GM23338 (cell line): ENCODE measurements at regions not wholly inside any gene's neighbourhood (a gene's known extent, or its start where the extent isn't known, plus 50 kb on each side); places are given as distances from the start of the nearest gene placed in this dataset.
A peak's percentile ranks its signal among the peaks of the same experiment; 100 is the strongest.

Experiments
- ATAC-seq: fragments of 200-7000 bp; cut with Tn5 transposase; 3 replicates; pipeline ENCODE4 v1.9.1; 2020
- DNase-seq: peaks from one replicate; pipeline ENCODE4 v3.0.0-alpha.2; 2015; ENCODE audit warnings: low spot score
- H2AFZ ChIP-seq: fragments of 200-600 bp; sonication (generic); 2 replicates; pipeline ENCODE4 v1.8.0; 2016; ENCODE audit warnings: antibody characterized with exemption, mild to moderate bottlenecking, moderate library complexity
- H3F3A ChIP-seq: fragments of 200-600 bp; sonication (generic); replicated peaks from 2 replicates; pipeline ENCODE4 v1.8.0; 2017; ENCODE audit warnings: antibody characterized with exemption, mixed run types, low read depth
- H3K27ac ChIP-seq: fragments of 200-600 bp; sonication (generic); 2 replicates; pipeline ENCODE4 v1.6.1; 2016; ENCODE audit warnings: low read depth
- H3K27me3 ChIP-seq: fragments of 200-600 bp; sonication (generic); 2 replicates; pipeline ENCODE4 v1.8.0; 2016; ENCODE audit warnings: mild to moderate bottlenecking, mixed run types, moderate library complexity; ENCODE audit not compliant: insufficient read depth
- H3K36me3 ChIP-seq: fragments of 200-600 bp; sonication (generic); 2 replicates; pipeline ENCODE4 v1.8.0; 2016; ENCODE audit warnings: mild to moderate bottlenecking; ENCODE audit not compliant: insufficient read depth
- H3K4me1 ChIP-seq: fragments of 200-600 bp; sonication (generic); 2 replicates; pipeline ENCODE4 v1.8.0; 2016; ENCODE audit warnings: mild to moderate bottlenecking, moderate library complexity; ENCODE audit not compliant: insufficient read depth
- H3K4me2 ChIP-seq: fragments of 200-600 bp; sonication (generic); 2 replicates; pipeline ENCODE4 v1.7.1; 2017; ENCODE audit warnings: mixed run types
- H3K4me3 ChIP-seq: fragments of 200-600 bp; sonication (generic); 2 replicates; pipeline ENCODE4 v1.6.1; 2016; ENCODE audit warnings: mixed run types
- H3K79me2 ChIP-seq: fragments of 200-600 bp; sonication (generic); replicated peaks from 2 replicates; pipeline ENCODE4 v1.8.0; 2017; ENCODE audit warnings: mild to moderate bottlenecking; ENCODE audit not compliant: insufficient read depth
- H3K9me2 ChIP-seq: fragments of 200-600 bp; sonication (generic); 2 replicates; pipeline ENCODE4 v1.8.0; 2017; ENCODE audit not compliant: insufficient read depth
- H4K20me1 ChIP-seq: fragments of 200-600 bp; sonication (generic); replicated peaks from 2 replicates; pipeline ENCODE4 v1.8.0; 2017; ENCODE audit warnings: mild to moderate bottlenecking; ENCODE audit not compliant: insufficient read depth
- H3K27ac Mint-ChIP-seq: 2 replicates; pipeline ENCODE4 v1.8.0; 2020; ENCODE audit warnings: inconsistent platforms, mild to moderate bottlenecking, moderate library complexity, mixed read lengths
- H3K27me3 Mint-ChIP-seq: 3 replicates; pipeline ENCODE4 v1.8.0; 2022; ENCODE audit warnings: low read depth, mild to moderate bottlenecking, moderate library complexity, mixed read lengths, inconsistent platforms; ENCODE audit not compliant: insufficient read depth, poor library complexity
- H3K36me3 Mint-ChIP-seq: 3 replicates; pipeline ENCODE4 v1.8.0; 2021; ENCODE audit warnings: low read depth, mild to moderate bottlenecking, inconsistent platforms, moderate library complexity, mixed read lengths
- H3K4me1 Mint-ChIP-seq: 3 replicates; pipeline ENCODE4 v1.8.0; 2020; ENCODE audit warnings: mild to moderate bottlenecking, inconsistent platforms, mixed read lengths
- H3K4me3 Mint-ChIP-seq: 3 replicates; pipeline ENCODE4 v1.8.0; 2021; ENCODE audit warnings: moderate library complexity, mild to moderate bottlenecking, inconsistent platforms, mixed read lengths
- H3K9me3 Mint-ChIP-seq: 3 replicates; pipeline ENCODE4 v1.8.0; 2020; ENCODE audit warnings: moderate library complexity, mild to moderate bottlenecking, inconsistent platforms, mixed read lengths
- CREB1 ChIP-seq: fragments of 250-450 bp; sonication (Bioruptor Pico); IDR thresholded peaks from 2 replicates; pipeline ENCODE4 v1.5.0; 2020; ENCODE audit warnings: low read depth, mild to moderate bottlenecking, moderate library complexity
- EZH2 ChIP-seq: fragments of 200-600 bp; sonication (generic); IDR thresholded peaks from one replicate; pipeline ENCODE4 v1.8.0; 2017; ENCODE audit warnings: antibody characterized with exemption, mild to moderate bottlenecking, low read depth; ENCODE audit not compliant: unreplicated experiment
- EZH2phosphoT487 ChIP-seq: fragments of 200-600 bp; sonication (generic); IDR thresholded peaks from one replicate; pipeline ENCODE4 v1.8.1; 2018; ENCODE audit warnings: antibody characterized with exemption; ENCODE audit not compliant: unreplicated experiment
- NANOG ChIP-seq: IDR thresholded peaks from 2 replicates; pipeline ENCODE4 v1.6.1; 2016; ENCODE audit warnings: antibody characterized with exemption, borderline replicate concordance
- POLR2AphosphoS5 ChIP-seq: IDR thresholded peaks from 2 replicates; pipeline ENCODE4 v1.6.1; 2016; ENCODE audit warnings: antibody characterized with exemption, low read depth
- STAT1 ChIP-seq: IDR thresholded peaks from one replicate; pipeline ENCODE4 v1.6.1; 2016; ENCODE audit warnings: antibody characterized with exemption; ENCODE audit not compliant: unreplicated experiment
- ZNF114 ChIP-seq: fragments of 250-450 bp; sonication (Bioruptor Pico); IDR thresholded peaks from 2 replicates; pipeline ENCODE4 v1.5.0; 2020; ENCODE audit warnings: mild to moderate bottlenecking, moderate library complexity
- ZNF331 ChIP-seq: fragments of 250-450 bp; sonication (Bioruptor Pico); IDR thresholded peaks from 2 replicates; pipeline ENCODE4 v1.5.0; 2020; ENCODE audit warnings: low read depth, mild to moderate bottlenecking, moderate library complexity
- TF ChIP-seq, protein P1 (sequence below): fragments of 250-450 bp; sonication (Bioruptor Pico); IDR thresholded peaks from 2 replicates; pipeline ENCODE4 v1.5.0; 2020; ENCODE audit warnings: mild to moderate bottlenecking, moderate library complexity
- TF ChIP-seq, protein P2 (sequence below): IDR thresholded peaks from 2 replicates; pipeline ENCODE4 v1.6.1; 2016; ENCODE audit warnings: antibody characterized with exemption

DNA sequence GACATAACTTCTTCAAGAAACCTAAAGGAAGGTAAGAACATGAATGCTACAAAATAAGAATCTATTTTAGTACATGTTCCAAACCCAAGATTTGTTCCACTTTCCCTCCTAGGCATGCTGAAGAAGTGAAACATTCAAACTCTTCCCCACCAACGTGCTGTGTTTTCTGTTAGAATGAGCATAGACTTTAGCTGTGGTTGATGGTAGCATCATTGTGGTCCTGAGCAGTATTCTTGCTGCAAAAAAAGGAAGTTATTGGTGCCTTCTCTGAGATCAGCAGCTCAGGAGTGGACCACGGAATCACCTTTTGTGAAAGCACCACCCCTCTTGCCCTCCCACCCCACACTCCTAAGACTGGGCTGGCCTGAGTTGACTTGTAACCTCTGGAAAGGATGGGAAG is 100.4 kb upstream of the POGK start (continued):
- TF ChIP-seq, protein P1, sequence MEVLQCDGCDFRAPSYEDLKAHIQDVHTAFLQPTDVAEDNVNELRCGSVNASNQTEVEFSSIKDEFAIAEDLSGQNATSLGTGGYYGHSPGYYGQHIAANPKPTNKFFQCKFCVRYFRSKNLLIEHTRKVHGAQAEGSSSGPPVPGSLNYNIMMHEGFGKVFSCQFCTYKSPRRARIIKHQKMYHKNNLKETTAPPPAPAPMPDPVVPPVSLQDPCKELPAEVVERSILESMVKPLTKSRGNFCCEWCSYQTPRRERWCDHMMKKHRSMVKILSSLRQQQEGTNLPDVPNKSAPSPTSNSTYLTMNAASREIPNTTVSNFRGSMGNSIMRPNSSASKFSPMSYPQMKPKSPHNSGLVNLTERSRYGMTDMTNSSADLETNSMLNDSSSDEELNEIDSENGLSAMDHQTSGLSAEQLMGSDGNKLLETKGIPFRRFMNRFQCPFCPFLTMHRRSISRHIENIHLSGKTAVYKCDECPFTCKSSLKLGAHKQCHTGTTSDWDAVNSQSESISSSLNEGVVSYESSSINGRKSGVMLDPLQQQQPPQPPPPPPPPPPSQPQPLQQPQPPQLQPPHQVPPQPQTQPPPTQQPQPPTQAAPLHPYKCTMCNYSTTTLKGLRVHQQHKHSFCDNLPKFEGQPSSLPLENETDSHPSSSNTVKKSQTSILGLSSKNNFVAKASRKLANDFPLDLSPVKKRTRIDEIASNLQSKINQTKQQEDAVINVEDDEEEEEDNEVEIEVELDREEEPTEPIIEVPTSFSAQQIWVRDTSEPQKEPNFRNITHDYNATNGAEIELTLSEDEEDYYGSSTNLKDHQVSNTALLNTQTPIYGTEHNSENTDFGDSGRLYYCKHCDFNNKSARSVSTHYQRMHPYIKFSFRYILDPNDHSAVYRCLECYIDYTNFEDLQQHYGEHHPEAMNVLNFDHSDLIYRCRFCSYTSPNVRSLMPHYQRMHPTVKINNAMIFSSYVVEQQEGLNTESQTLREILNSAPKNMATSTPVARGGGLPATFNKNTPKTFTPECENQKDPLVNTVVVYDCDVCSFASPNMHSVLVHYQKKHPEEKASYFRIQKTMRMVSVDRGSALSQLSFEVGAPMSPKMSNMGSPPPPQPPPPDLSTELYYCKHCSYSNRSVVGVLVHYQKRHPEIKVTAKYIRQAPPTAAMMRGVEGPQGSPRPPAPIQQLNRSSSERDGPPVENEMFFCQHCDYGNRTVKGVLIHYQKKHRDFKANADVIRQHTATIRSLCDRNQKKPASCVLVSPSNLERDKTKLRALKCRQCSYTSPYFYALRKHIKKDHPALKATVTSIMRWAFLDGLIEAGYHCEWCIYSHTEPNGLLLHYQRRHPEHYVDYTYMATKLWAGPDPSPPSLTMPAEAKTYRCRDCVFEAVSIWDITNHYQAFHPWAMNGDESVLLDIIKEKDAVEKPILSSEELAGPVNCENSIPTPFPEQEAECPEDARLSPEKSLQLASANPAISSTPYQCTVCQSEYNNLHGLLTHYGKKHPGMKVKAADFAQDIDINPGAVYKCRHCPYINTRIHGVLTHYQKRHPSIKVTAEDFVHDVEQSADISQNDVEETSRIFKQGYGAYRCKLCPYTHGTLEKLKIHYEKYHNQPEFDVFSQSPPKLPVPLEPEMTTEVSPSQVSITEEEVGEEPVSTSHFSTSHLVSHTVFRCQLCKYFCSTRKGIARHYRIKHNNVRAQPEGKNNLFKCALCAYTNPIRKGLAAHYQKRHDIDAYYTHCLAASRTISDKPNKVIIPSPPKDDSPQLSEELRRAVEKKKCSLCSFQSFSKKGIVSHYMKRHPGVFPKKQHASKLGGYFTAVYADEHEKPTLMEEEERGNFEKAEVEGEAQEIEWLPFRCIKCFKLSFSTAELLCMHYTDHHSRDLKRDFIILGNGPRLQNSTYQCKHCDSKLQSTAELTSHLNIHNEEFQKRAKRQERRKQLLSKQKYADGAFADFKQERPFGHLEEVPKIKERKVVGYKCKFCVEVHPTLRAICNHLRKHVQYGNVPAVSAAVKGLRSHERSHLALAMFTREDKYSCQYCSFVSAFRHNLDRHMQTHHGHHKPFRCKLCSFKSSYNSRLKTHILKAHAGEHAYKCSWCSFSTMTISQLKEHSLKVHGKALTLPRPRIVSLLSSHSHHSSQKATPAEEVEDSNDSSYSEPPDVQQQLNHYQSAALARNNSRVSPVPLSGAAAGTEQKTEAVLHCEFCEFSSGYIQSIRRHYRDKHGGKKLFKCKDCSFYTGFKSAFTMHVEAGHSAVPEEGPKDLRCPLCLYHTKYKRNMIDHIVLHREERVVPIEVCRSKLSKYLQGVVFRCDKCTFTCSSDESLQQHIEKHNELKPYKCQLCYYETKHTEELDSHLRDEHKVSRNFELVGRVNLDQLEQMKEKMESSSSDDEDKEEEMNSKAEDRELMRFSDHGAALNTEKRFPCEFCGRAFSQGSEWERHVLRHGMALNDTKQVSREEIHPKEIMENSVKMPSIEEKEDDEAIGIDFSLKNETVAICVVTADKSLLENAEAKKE (CRISPR knock-in tag): no peak
- no peak for TF ChIP-seq POLR2AphosphoS5
- TF ChIP-seq EZH2: no peak

DNA sequence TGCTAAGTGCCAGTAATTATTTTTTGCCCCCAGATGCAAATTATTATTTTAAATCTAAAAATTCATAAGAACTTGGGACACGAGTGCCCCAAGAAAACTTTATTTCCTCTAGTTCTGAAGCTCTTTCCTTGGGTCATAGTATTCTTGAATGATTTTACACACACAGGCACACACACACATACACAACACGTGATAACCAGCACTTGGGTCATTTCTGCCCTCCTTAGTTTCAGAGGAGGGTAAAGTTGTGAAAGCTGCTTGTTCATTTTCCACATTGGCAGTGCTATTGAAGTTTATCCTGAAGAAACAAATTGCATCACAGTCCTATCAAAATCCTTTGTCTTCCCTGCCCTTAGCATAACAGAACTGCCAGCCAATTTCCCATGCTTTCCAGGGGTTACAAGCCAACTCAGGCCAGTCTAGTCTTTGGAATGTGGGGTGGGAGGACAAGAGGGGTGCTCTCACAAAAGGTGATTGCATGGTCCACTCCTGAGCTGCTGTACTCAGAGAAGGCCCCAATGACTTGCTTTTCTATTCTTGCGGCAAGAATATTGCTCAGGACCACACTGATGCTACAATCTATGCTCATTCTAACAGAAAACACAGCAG is 98.5 kb upstream of the POGK start:
- Mint-ChIP-seq H3K27me3 (no peaks in the 10 kb centered on the region), H3K4me3 (no peak overlapping the region), H3K36me3 (peaks cover 4% of the 10 kb centered on the region; the same call in 1 of the 3 replicates), H3K9me3 (peaks cover 7% of the 10 kb centered on the region), H3K4me1 (peaks cover 9% of the 10 kb centered on the region; the same call in 2 of the 3 replicates), H3K27ac (peak overlapping the region; percentile 67)
- Histone ChIP-seq H3F3A (no peaks in the 10 kb centered on the region), H3K4me1 (no peaks in the 10 kb centered on the region), H3K27me3 (no peaks in the 10 kb centered on the region), H3K36me3 (no peaks in the 10 kb centered on the region), H4K20me1 (no peaks in the 10 kb centered on the region), H2AFZ (peak overlapping the region; percentile 84), H3K9me2 (no peaks in the 10 kb centered on the region), H3K4me2 (no peak overlapping the region), H3K79me2 (no peaks in the 10 kb centered on the region), H3K4me3 (no peak overlapping the region), H3K27ac (0 out of 2 replicates have a peak overlapping the region, but pooled peaks have one; percentile 8)
- ATAC-seq (peak; percentile 83), DNase-seq (peak; percentile 34)
- TF ChIP-seq ZNF331 (CRISPR knock-in tag): no peak
- TF ChIP-seq NANOG: no peak
- no peak for TF ChIP-seq CREB1 (CRISPR knock-in tag)
- TF ChIP-seq EZH2phosphoT487: no peak
- TF ChIP-seq ZNF114 (CRISPR knock-in tag): no peak
- no peak for TF ChIP-seq STAT1
- TF ChIP-seq, protein P2, sequence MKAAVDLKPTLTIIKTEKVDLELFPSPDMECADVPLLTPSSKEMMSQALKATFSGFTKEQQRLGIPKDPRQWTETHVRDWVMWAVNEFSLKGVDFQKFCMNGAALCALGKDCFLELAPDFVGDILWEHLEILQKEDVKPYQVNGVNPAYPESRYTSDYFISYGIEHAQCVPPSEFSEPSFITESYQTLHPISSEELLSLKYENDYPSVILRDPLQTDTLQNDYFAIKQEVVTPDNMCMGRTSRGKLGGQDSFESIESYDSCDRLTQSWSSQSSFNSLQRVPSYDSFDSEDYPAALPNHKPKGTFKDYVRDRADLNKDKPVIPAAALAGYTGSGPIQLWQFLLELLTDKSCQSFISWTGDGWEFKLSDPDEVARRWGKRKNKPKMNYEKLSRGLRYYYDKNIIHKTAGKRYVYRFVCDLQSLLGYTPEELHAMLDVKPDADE: no peak
